HG03521 (cell line): ENCODE measurements at regions not wholly inside any gene's neighbourhood (a gene's known extent, or its start where the extent isn't known, plus 50 kb on each side); places are given as distances from the start of the nearest gene placed in this dataset.

Experiments used
- ATAC-seq: cut with Tn5 transposase; IDR thresholded peaks from one replicate; pipeline ENCODE4 v1.9.1; 2021; ENCODE audit warnings: mild to moderate bottlenecking, moderate library complexity; ENCODE audit not compliant: unreplicated experiment

DNA sequence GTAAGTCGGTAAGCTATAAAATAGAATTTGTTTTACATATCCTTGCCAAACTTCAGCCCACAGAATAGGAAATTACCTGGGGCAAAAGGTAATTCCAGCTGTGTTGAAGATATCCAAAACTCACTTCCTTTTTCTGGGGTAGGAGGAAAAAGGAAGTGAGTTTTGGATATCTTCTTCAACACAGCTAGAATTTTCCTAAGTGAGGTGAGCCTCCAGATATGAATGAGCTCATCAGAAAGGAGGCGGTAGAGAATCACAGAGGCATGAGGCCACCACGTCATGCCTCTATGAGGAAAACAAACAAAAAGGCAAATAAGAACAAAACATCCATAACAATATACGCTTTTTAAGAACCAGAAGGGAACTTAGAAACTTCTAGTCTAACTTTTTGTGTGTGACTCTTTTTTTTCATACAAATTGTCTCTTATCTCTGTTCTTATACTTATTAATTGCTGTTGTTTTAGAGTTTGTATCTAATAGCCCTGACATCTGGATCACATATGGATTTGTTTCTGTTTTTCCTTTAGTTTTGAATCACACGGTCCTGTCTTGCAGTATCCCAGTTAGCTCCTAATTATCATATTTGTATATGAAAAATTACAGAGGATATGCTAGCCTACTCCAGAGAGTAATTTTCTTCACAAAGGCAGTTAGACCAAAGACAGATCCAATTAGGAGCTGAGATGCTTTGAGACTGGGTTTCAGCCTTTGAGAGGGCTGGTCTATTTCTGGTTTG lies 104.5 kb downstream of the RBM43 start:
- no peak for ATAC-seq

DNA sequence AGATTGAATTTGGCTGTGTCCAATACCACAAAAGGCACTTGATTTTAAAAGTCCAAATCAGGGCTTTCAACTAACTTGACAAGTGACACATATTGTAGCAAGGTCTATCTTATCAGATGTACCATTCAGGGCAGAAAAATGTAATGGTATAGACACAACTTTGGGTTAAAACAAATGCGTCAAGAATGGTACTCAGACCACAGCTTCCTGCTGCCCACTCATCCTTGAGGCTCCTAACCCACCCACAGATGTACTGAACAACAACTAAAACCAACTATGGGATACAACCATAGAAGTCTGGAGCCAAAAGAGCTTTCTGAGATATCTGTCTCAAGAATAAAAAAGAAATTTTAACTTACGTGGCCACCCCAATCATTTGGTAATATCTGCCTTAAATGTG lies 105.2 kb downstream of the RBM43 start:
- ATAC-seq: no peak

DNA sequence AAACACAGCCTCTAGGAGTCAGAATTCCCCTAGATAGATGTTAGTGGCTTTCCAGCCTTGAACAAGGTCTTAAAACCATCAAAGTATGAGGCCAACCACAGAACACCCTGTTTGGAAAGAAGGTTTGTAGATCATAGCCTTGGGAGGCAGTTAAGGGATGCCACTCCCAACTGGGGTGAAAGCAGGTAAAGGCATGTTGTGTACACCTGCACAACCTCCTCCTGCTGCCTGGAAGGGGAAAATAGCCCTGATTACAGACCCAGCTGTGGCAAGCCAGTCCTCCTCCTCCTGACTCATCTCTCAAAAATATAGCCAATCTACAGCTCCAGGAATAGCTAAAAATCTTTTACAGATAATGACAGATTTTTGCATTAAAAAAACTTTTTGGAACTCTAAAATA lies 108.1 kb downstream of the RBM43 start:
- ATAC-seq: no peak

DNA sequence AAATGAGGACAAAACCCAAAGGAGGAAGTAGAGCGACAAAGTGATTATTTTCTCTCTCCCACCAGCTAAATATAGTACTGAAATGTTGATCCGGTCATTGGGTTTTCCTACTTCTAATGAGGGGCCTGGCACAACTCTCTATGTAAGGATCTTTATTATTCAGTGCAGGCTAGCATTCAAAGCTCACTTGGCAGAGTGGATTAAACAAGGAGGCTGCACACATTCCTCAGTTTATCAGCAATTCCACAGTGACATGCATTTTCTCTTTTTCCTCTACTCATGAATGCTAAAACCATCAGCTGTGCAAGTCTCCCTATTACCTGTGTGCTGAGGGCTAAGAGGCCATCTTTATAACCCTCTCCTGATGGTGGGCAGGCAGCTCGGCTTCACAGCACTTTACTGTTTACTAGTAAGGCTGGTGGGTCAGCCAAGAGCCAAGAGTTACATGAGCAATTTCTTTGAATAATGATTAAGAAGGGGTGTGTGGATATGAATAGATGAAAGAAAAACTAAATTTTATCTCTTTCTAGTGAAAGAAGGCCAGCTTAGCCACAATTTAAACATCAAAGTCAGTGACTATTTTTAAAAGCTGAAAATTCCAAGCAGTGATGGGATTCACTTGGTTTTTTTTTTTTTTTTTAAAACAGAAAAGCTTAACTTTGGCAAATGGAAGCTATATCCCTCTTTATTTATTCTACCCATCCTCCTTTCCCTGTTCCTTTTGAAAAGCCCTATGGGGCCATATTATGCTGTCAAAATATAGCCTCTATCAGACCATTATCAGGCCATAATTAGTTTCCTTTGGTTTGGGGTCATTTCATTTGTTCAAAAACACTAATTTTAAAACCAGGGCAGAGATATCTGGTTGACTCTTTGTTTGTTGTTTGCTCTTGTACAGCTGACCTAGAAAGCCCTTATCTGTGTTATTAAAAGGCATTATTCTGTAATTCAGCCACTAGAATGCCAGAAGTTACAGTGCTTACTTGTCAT lies 111.0 kb downstream of the RBM43 start:
- ATAC-seq: no peak

DNA sequence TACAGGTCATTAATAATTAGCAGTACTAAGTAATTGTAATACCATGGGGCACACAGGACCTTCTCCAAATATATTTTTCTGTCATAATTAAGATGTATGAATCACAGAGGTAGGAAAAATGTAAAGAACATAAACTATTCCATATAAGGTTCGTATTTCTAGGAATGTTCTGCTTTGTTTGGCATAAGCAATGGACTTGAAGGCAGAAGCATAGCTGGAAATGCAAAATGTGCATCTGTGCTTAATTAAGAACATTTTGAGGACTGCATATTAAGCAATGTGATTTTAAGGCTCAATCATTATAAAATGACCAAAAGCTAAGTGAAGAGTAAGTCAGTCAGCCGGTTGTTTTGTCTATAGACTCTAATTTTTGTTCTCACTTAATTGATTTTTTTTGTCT lies 123.2 kb downstream of the RBM43 start:
- ATAC-seq: no peak

DNA sequence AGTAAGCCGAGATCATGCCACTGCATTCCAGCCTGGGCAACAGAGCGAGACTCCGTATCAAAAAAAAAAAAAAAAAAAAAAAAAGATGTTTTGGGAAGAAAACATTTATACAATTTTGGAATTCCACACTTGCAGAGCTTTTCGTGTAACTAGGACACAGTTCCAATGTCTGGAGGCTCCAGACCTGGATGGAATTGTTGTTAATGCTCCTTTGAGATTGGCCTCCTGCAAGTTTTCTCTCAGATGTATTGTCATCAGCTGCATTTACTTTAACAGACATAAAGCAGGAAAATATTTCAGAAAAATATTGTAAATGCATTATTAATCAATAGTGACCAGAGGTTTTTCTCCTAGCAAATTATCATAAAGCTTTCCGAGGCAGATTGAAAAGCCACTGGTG lies 124.1 kb downstream of the RBM43 start:
- no peak for ATAC-seq

DNA sequence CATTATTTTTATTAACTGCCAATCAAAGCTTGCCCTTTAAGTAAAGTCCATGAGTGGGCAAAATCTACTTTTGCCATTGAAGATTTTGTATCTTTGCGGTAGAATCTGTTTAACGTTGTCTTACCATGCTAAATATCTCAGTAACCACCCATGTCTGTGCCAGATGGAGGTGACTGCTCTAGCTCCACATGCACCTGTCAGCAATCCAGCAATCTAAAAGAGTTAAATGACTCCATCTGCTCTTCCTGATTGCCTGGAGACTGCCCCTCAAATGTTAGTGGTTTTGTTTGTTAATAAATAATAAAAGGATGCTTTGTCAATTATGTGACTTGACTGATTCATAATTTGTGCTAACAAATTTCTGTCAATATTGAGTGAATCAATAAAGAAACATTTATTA lies 141.7 kb downstream of the RBM43 start:
- ATAC-seq: no peak

DNA sequence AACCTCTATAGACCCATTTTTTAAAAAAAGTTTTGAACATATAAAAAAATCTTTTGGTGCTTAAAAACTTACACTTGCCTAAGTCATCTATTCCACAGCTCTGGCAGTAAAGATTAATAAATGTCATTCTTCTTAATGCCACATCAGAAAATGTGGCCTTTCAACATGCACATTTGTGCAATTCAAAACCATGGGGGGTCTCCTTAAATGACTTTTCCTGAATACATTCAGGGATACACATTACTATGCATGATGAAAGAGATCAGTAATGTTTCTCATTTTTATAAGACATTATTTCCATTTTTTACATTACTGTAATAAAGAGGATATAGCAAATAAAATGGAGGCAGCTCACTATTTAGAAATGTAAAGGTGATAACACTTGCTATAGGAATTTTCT lies 142.3 kb downstream of the RBM43 start:
- ATAC-seq: no peak

DNA sequence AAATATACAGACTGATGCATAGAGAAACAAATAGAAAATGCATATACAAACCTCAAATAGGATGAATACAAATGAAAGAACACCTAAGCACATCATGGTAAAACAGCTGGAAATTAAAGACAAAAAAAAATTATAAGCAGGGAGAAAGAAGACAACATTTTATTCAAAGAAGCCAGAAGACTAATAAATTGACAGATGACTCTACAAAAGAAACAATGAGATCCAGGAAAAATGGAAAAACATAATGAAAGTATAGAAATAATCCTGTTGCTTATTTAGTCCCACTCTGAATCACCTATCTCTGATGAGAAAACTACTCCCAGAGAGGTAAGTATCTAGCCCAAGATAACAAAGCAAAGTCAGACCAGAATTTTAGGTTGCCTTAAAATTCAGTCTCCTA lies 143.4 kb downstream of the RBM43 start:
- no peak for ATAC-seq

DNA sequence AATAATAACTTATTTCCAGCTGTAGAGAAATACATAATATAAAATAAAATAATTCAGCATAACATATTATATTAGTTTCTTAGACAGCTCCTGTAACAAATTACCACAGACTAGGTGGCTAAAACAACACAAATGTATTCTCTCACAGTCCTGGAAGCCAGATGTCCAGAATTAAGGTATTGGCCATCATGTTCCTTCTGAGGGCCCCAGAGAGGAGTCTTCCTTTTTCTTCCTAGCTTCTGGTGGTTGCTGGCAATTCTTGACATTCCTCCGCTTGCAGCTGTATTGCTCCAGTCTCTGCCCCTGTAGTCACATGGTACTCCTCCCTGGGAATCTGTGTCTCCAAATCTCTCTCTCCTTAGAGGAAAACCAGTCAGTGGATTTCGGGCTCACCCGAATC lies 146.8 kb downstream of the RBM43 start:
- no peak for ATAC-seq

DNA sequence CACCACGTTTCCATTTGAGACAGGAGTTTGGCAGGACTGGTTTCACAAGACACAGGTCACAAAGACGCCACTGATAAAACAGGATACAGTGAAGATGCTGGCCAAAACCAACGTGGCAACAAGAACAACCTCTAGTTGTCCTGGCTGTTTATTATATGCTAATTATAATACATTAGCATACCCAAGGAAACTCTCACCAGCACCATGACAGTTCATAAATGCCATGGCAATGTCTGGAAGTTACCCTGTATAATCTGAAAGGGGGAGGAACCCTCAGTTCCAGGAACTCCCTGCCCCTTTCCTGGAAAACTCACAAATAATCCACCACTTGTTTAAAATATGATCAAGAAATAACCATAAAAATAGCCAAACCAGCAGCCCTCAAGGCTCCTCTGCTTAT lies 148.3 kb downstream of the RBM43 start:
- no peak for ATAC-seq

DNA sequence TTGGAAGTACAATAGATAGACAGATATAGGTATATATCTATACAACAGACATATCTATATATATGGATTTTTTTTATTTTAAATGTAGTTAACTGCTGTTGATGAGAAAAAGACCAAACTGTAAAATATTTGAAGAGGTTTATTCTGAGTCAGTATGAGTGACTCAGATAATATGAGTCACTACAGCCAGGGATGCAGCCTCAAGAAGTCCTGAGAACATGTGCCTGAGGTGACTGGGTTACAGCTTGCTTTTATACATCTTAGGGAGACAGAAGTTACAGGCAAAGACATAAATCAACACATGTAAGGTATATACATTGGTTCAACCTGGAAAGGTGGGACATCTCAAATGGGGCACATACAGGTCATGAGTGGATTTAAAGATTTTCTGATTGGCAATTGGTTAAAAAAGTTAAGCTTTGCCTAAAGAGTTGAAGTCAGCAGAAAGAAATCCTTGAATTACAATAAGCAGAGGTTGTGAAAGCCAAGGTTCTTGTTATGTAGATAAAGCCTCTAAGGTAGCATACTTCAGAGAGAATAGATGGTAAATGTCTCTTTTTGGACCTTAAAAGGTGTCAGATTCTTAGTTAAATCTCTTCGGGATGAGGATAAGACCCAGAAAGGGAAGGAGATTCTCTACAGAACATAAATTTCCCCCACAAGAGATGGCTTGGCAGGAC lies 149.9 kb downstream of the RBM43 start:
- no peak for ATAC-seq

DNA sequence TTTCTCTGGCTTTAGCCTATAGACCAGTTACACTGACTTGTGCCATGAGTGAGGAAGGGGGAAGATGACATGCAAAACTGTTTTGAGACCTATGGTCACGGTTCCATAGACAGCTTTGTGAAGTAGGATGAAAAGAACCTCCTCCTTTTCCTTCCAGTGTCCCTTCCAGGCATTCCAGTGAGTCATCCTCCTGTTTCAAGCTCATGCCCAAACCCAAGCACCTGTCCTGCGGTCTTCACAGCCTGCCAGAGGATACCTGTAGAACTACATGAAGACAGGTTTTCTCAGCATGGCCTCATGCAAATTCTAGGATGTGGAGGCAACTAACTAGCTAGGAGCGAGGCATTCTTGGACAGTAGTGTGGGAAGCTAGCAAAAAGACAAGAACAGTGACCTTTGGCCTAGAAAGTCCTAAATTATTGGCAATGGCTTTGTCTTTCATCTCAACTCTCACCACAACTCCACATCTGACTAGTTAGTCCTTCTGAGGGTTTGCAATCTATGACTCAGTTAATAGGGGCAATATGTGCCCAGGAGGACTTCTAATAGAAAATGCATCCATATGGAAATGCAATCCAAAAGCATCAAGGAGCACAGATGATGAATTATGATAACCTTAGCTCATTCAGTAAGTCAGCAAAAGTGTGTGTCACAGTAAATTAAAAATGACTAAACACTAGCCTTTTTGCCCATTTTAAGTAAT lies 154.7 kb downstream of the RBM43 start:
- no peak for ATAC-seq

DNA sequence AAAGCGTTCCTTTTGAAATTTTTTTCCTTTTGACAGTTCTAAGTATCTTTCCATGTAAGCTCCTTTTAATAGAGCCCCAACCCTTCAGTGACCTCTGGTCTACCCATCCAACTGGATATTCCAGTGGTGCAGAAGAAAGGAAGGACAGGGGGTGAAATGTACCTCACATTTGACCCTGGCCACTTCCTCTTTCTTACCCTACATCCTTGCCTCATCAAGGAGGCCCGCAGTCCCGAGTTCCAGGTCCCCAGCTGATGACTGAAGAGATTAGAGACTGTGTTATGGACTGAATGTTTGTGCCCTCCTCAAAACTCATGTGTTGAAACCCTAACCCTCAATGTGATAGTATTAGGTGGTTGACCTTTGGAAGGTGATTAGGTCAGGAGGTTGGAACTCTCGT lies 158.1 kb downstream of the RBM43 start:
- no peak for ATAC-seq

DNA sequence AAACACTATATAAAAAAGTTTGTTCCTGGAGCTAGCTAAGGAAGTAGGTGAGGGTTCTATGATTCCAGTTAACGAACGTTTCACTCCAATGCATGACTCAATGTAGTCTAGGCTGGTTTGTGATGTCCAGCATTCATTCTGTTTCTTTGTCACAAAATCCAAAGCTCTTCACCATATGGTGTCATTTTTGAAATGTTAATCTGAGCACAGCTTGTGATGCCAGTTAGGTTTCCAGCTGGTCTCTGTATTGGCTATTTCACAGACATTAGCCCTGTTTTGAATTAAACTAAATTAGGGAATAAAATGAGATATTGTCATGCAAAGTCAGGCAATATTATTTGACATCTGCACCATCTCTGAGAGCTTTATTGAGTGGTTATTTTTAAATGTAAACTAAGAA lies 159.4 kb downstream of the RBM43 start:
- ATAC-seq: no peak

DNA sequence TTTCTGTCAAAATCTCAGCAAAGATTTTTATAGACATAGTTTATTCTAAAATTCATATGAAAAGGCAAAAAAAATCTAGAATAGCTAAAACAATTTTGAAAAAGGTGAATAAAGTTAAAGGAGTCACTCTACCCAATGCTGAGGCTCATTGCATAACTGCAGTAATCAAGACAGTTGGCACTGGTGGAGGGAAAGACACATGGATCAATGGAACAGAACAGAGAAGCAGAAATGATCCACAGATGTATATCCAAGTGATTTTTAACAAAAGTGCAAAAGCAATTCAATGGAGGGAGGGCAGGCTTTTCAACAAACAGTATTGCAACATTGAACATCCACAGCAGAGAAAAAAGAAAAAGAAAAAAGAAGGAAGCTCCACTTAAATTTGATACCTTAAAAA lies 162.8 kb downstream of the RBM43 start:
- ATAC-seq: no peak

DNA sequence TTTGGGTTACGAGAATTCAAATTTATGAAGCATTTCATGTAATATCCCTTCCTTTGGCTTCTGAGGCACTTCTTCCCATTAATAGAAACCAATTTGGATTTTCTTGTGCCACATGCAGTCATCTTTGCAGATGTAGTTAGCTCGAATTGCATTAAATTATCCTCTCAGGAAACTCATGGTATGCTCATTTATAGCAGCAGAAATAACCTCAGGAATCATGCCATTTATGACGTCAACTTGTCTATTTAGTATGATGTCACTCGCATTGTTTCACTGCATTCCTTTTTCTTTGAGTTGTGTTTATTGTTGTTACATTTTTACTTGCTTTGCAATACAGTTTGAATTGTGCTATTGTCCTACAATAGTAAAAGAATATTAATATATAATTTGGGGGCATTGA lies 163.8 kb downstream of the RBM43 start:
- no peak for ATAC-seq

DNA sequence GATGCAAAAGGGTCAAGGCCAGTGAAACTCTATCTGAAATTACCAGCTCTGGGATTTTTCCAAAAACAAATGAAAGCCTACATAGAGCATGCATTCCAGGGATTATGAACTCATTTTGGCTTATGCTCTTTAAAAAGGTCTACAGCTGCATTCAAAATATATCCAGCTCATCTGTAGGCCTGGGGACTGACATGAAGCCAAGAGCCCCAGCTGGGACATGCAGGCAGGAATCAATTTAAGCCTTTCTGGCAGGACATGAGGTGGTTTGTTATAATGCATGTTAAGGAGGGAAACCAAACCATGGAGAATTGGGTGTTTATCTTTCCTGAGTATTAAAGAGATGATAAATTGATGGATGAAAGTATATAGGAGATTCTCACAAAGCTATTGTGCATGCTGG lies 164.5 kb downstream of the RBM43 start:
- ATAC-seq: no peak

DNA sequence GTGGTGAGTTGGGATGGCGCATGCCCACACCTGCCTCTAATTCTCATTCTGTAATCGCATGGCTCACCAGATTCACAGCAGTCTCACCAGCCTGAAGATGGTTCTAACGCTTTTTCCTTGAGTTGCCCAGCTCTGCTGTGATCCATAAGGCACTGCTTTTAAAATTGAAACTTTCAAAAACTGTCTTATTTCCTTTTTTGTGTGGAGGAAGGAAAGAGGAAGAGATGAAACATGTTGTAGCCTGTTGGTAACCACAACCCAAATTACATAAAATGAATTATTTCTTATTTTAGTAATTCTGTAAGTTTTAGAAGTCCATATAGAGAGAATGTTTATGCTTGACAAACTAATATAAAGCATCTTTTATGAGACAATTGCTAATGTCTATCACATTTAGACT lies 165.4 kb downstream of the RBM43 start:
- ATAC-seq: no peak

DNA sequence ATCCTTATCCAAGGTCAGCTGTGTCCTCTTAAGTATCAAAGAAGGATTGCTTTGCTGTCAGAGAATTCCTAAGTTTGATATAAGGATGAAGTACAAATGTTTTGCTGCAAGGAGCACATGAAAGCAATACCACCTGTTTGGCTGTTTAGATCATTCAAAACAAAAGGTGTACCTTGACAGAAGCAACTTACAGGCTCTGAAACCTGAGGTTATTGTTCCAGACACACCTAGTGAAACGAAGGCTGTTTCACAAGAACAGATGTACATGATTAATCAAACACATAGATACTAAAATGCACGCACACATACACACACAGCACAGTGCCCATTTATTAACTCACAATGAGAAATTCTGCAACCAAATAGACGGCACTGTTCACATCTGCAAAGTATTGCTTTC lies 166.2 kb downstream of the RBM43 start:
- ATAC-seq: no peak

DNA sequence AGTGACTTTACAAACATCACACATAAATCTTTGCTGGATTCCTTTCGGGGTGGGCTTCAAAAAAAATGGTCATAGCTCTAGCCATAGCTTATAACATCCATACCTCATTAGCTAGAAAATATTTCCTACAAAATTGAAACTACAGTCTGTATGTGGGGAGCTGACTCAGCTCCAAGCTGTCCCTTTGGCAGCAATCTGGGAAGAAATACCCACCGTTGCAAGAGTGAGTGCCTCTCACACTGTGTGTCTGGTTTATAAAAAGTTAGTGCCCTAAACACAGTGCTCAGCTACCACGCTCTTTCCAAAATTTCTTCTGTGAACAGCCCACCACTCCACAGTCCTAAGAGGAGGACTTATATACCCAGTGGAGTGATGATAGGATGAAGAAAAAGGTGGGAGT lies 170.1 kb downstream of the RBM43 start:
- ATAC-seq: no peak
